Activated CD4-positive, alpha-beta memory T cell treated with anti-CD3 and anti-CD28 coated beads, Interleukin-2, amount 10 ng/mL, durations not matched to agents 7 days and 5 days (primary cell): ENCODE measurements at regions not wholly inside any gene's neighbourhood (a gene's known extent, or its start where the extent isn't known, plus 50 kb on each side); places are given as distances from the start of the nearest gene placed in this dataset.

Experiments
- CTCF ChIA-PET: fragments of 350-600 bp; sonication (Branson Sonifier 250); formaldehyde crosslinking; loops from one replicate; lab custom pipeline; 2021; ENCODE audit warnings: antibody characterized with exemption, inconsistent platforms; lab: Charles Lee
- POLR2A ChIA-PET: fragments of 350-600 bp; sonication (Branson Sonifier 250); formaldehyde crosslinking; loops from one replicate; lab custom pipeline; 2021; ENCODE audit warnings: antibody characterized with exemption; lab: Charles Lee
- DNase-seq: peaks from one replicate; pipeline ENCODE4 v3.0.0-alpha.2; 2020
- H3K27ac Mint-ChIP-seq: one replicate; pipeline ENCODE4 v1.8.0; 2021; ENCODE audit warnings: mild to moderate bottlenecking, mixed read lengths
- H3K27me3 Mint-ChIP-seq: one replicate; pipeline ENCODE4 v1.8.0; 2021; ENCODE audit warnings: mixed read lengths
- H3K36me3 Mint-ChIP-seq: one replicate; pipeline ENCODE4 v1.8.0; 2021; ENCODE audit warnings: low read depth, mixed read lengths
- H3K4me1 Mint-ChIP-seq: one replicate; pipeline ENCODE4 v1.8.0; 2021; ENCODE audit warnings: mixed read lengths
- H3K4me3 Mint-ChIP-seq: one replicate; pipeline ENCODE4 v1.8.0; 2021; ENCODE audit warnings: mild to moderate bottlenecking, mixed read lengths
- H3K9me3 Mint-ChIP-seq: one replicate; pipeline ENCODE4 v1.8.0; 2021; ENCODE audit warnings: mixed read lengths

GRCh38 chr19:31500197-31500830 is 151.1 kb upstream of the TSHZ3 start:
- DNase-seq: no peak
- H3K4me1 Mint-ChIP-seq: no peaks in the 10 kb centered on the region
- no peak overlapping the region for H3K4me3 Mint-ChIP-seq
- H3K27me3 Mint-ChIP-seq: no peaks in the 10 kb centered on the region
- ChIA-PET POLR2A (no interaction called here), CTCF (no interaction called here)
- no peaks in the 10 kb centered on the region for H3K9me3 Mint-ChIP-seq
- no peaks in the 10 kb centered on the region for H3K36me3 Mint-ChIP-seq
- no peak overlapping the region for H3K27ac Mint-ChIP-seq

- no peaks in the 10 kb centered on the region for H3K36me3 Mint-ChIP-seq
- H3K27me3 Mint-ChIP-seq: no peaks in the 10 kb centered on the region
- no peaks in the 10 kb centered on the region for H3K4me1 Mint-ChIP-seq
- ChIA-PET CTCF (no interaction called here), POLR2A (no interaction called here)
- no peaks in the 10 kb centered on the region for H3K9me3 Mint-ChIP-seq
- H3K27ac Mint-ChIP-seq: no peak overlapping the region
- no peak for DNase-seq
- no peak overlapping the region for H3K4me3 Mint-ChIP-seq
Observed at GRCh38 chr19:31500946-31501345, 151.7 kb upstream of the TSHZ3 start.

GRCh38 chr19:31501427-31502195 is 152.4 kb upstream of the TSHZ3 start:
- H3K36me3 Mint-ChIP-seq: no peaks in the 10 kb centered on the region
- POLR2A ChIA-PET: no interaction called here
- H3K4me1 Mint-ChIP-seq: no peaks in the 10 kb centered on the region
- CTCF ChIA-PET: no interaction called here
- H3K4me3 Mint-ChIP-seq: no peak overlapping the region
- no peaks in the 10 kb centered on the region for H3K27me3 Mint-ChIP-seq
- DNase-seq: no peak
- H3K27ac Mint-ChIP-seq: no peak overlapping the region
- H3K9me3 Mint-ChIP-seq: no peaks in the 10 kb centered on the region

GRCh38 chr19:31502536-31503170 is 153.4 kb upstream of the TSHZ3 start:
- CTCF ChIA-PET: no interaction called here
- no peak overlapping the region for H3K27ac Mint-ChIP-seq

GRCh38 chr19:31503211-31503610 is 154.0 kb upstream of the TSHZ3 start:
- DNase-seq: no peak
- Mint-ChIP-seq H3K36me3 (no peaks in the 10 kb centered on the region), H3K4me1 (no peaks in the 10 kb centered on the region), H3K27ac (no peak overlapping the region), H3K9me3 (no peaks in the 10 kb centered on the region), H3K4me3 (no peak overlapping the region), H3K27me3 (no peaks in the 10 kb centered on the region)
- ChIA-PET CTCF (no interaction called here), POLR2A (no interaction called here)

More at GRCh38 chr19:31502536-31503170, 153.4 kb upstream of the TSHZ3 start:
- Mint-ChIP-seq H3K36me3 (no peaks in the 10 kb centered on the region), H3K4me1 (no peaks in the 10 kb centered on the region), H3K4me3 (no peak overlapping the region), H3K9me3 (no peaks in the 10 kb centered on the region), H3K27me3 (no peaks in the 10 kb centered on the region)
- no peak for DNase-seq
- POLR2A ChIA-PET: no interaction called here

GRCh38 chr19:31504221-31504620 is 155.0 kb upstream of the TSHZ3 start:
- ChIA-PET POLR2A (no interaction called here), CTCF (no interaction called here)
- Mint-ChIP-seq H3K36me3 (no peaks in the 10 kb centered on the region), H3K27ac (no peak overlapping the region), H3K9me3 (no peaks in the 10 kb centered on the region), H3K4me3 (no peak overlapping the region), H3K27me3 (no peaks in the 10 kb centered on the region), H3K4me1 (no peaks in the 10 kb centered on the region)
- DNase-seq: no peak

- ChIA-PET POLR2A (no interaction called here), CTCF (no interaction called here)
- H3K9me3 Mint-ChIP-seq: no peaks in the 10 kb centered on the region
- H3K27ac Mint-ChIP-seq: no peak overlapping the region
- H3K27me3 Mint-ChIP-seq: no peaks in the 10 kb centered on the region
- no peaks in the 10 kb centered on the region for H3K36me3 Mint-ChIP-seq
- no peaks in the 10 kb centered on the region for H3K4me1 Mint-ChIP-seq
- H3K4me3 Mint-ChIP-seq: no peak overlapping the region
- no peak for DNase-seq
Observed at GRCh38 chr19:31505596-31505910, 156.3 kb upstream of the TSHZ3 start.

- Mint-ChIP-seq H3K4me1 (no peaks in the 10 kb centered on the region), H3K27ac (no peak overlapping the region), H3K4me3 (no peak overlapping the region), H3K27me3 (no peaks in the 10 kb centered on the region), H3K36me3 (no peaks in the 10 kb centered on the region), H3K9me3 (no peaks in the 10 kb centered on the region)
- POLR2A ChIA-PET: no interaction called here
- CTCF ChIA-PET: no interaction called here
- no peak for DNase-seq
Observed at GRCh38 chr19:31506102-31506501, 156.9 kb upstream of the TSHZ3 start.

GRCh38 chr19:31510635-31511034 is 161.4 kb upstream of the TSHZ3 start:
- Mint-ChIP-seq H3K36me3 (no peaks in the 10 kb centered on the region), H3K27ac (no peak overlapping the region), H3K4me1 (no peaks in the 10 kb centered on the region), H3K27me3 (no peaks in the 10 kb centered on the region), H3K4me3 (no peak overlapping the region), H3K9me3 (no peaks in the 10 kb centered on the region)
- ChIA-PET POLR2A (no interaction called here), CTCF (no interaction called here)
- no peak for DNase-seq

- POLR2A ChIA-PET: no interaction called here
- Mint-ChIP-seq H3K9me3 (no peaks in the 10 kb centered on the region), H3K27me3 (no peaks in the 10 kb centered on the region)
Observed at GRCh38 chr19:31511098-31511497, 161.9 kb upstream of the TSHZ3 start.

GRCh38 chr19:31511696-31512095 is 162.5 kb upstream of the TSHZ3 start:
- Mint-ChIP-seq H3K4me3 (no peak overlapping the region), H3K27me3 (no peaks in the 10 kb centered on the region), H3K27ac (no peak overlapping the region), H3K9me3 (no peaks in the 10 kb centered on the region), H3K4me1 (no peaks in the 10 kb centered on the region), H3K36me3 (no peaks in the 10 kb centered on the region)
- DNase-seq: no peak
- POLR2A ChIA-PET: no interaction called here
- CTCF ChIA-PET: no interaction called here

More at GRCh38 chr19:31511098-31511497, 161.9 kb upstream of the TSHZ3 start:
- Mint-ChIP-seq H3K4me3 (no peak overlapping the region), H3K27ac (no peak overlapping the region), H3K4me1 (no peaks in the 10 kb centered on the region), H3K36me3 (no peaks in the 10 kb centered on the region)
- CTCF ChIA-PET: no interaction called here
- no peak for DNase-seq

GRCh38 chr19:31512181-31512970 is 163.1 kb upstream of the TSHZ3 start:
- Mint-ChIP-seq H3K4me3 (no peak overlapping the region), H3K4me1 (no peaks in the 10 kb centered on the region), H3K27ac (no peak overlapping the region), H3K36me3 (no peaks in the 10 kb centered on the region), H3K9me3 (no peaks in the 10 kb centered on the region), H3K27me3 (no peaks in the 10 kb centered on the region)
- ChIA-PET POLR2A (no interaction called here), CTCF (no interaction called here)
- no peak for DNase-seq

- POLR2A ChIA-PET: no interaction called here
- no peak overlapping the region for H3K4me3 Mint-ChIP-seq
- no peaks in the 10 kb centered on the region for H3K4me1 Mint-ChIP-seq
- H3K27ac Mint-ChIP-seq: no peak overlapping the region
- DNase-seq: no peak
- no peaks in the 10 kb centered on the region for H3K36me3 Mint-ChIP-seq
- H3K27me3 Mint-ChIP-seq: no peaks in the 10 kb centered on the region
- no peaks in the 10 kb centered on the region for H3K9me3 Mint-ChIP-seq
- CTCF ChIA-PET: no interaction called here
Observed at GRCh38 chr19:31513841-31514240, 164.6 kb upstream of the TSHZ3 start.
